Neural progenitor cell (in vitro differentiated cells): ENCODE measurements at regions not wholly inside any gene's neighbourhood (a gene's known extent, or its start where the extent isn't known, plus 50 kb on each side); places are given as distances from the start of the nearest gene placed in this dataset.

ENCODE experiments used
- CTCF ChIP-seq: fragments of 200-600 bp; sonication (generic); IDR thresholded peaks from 2 replicates; pipeline ENCODE4 v1.5.1; 2017; ENCODE audit warnings: antibody characterized with exemption, mild to moderate bottlenecking
- EZH2 ChIP-seq: fragments of 200-600 bp; sonication (generic); IDR thresholded peaks from 2 replicates; pipeline ENCODE4 v1.6.1; 2017; ENCODE audit warnings: antibody characterized with exemption, mild to moderate bottlenecking, moderate library complexity

- TF ChIP-seq CTCF, result no peak
- no peak for TF ChIP-seq EZH2
Measured at GRCh38 chr14:84929086-84929485, 600.9 kb upstream of the FLRT2 start.
